Smooth muscle cell (in vitro differentiated cells): ENCODE measurements at regions not wholly inside any gene's neighbourhood (a gene's known extent, or its start where the extent isn't known, plus 50 kb on each side); places are given as distances from the start of the nearest gene placed in this dataset.

ENCODE experiments used
- DNase-seq: peaks from one replicate; lab custom pipeline; 2025; ENCODE audit not compliant: unreplicated experiment; lab: John Stamatoyannopoulos, UW
- H2AFZ ChIP-seq: fragments of 200-600 bp; sonication (generic); 2 replicates; pipeline ENCODE4 v1.6.0; 2016; ENCODE audit warnings: antibody characterized with exemption, low read depth, mild to moderate bottlenecking
- H3F3A ChIP-seq: fragments of 200-600 bp; sonication (generic); 2 replicates; pipeline ENCODE4 v1.6.0; 2017; ENCODE audit warnings: antibody characterized with exemption, low read depth
- H3K27ac ChIP-seq: fragments of 200-600 bp; sonication (generic); 2 replicates; pipeline ENCODE4 v1.5.1; 2016; ENCODE audit warnings: low read depth, mild to moderate bottlenecking
- H3K27me3 ChIP-seq: fragments of 200-600 bp; sonication (generic); 2 replicates; pipeline ENCODE4 v1.6.1; 2016; ENCODE audit warnings: low read depth, mild to moderate bottlenecking
- H3K36me3 ChIP-seq: fragments of 200-600 bp; sonication (generic); 2 replicates; pipeline ENCODE4 v1.5.1; 2016; ENCODE audit warnings: low read depth
- H3K4me1 ChIP-seq: fragments of 200-600 bp; sonication (generic); 2 replicates; pipeline ENCODE4 v1.5.1; 2016; ENCODE audit warnings: low read depth
- H3K4me2 ChIP-seq: fragments of 200-600 bp; sonication (generic); 2 replicates; pipeline ENCODE4 v1.6.0; 2016; ENCODE audit warnings: mild to moderate bottlenecking
- H3K4me3 ChIP-seq: fragments of 200-600 bp; sonication (generic); 2 replicates; pipeline ENCODE4 v1.5.1; 2016; ENCODE audit warnings: mild to moderate bottlenecking
- H3K79me2 ChIP-seq: fragments of 200-600 bp; sonication (generic); 2 replicates; pipeline ENCODE4 v1.6.0; 2016; ENCODE audit warnings: low read depth, mild to moderate bottlenecking
- H3K9ac ChIP-seq: fragments of 200-600 bp; sonication (generic); 2 replicates; pipeline ENCODE4 v1.6.0; 2016; ENCODE audit warnings: low read depth
- H3K9me3 ChIP-seq: fragments of 200-600 bp; sonication (generic); replicated peaks from 2 replicates; pipeline ENCODE4 v1.5.1; 2016; ENCODE audit warnings: low read depth
- H4K20me1 ChIP-seq: fragments of 200-600 bp; sonication (generic); 2 replicates; pipeline ENCODE4 v1.6.0; 2016; ENCODE audit warnings: low read depth
- WGBS: methylation state at CpG from one replicate; pipeline ENCODE4 v1.1.7; 2016; ENCODE audit warnings: low lambda C conversion rate; 5-methylcytosine and 5-hydroxymethylcytosine counted together
- TF ChIP-seq, protein P1 (sequence below): fragments of 200-600 bp; sonication (generic); IDR thresholded peaks from 2 replicates; pipeline ENCODE4 v1.5.1; 2017; ENCODE audit warnings: borderline replicate concordance, mild to moderate bottlenecking, antibody characterized with exemption; ENCODE audit not compliant: insufficient read depth, poor library complexity, severe bottlenecking

DNA sequence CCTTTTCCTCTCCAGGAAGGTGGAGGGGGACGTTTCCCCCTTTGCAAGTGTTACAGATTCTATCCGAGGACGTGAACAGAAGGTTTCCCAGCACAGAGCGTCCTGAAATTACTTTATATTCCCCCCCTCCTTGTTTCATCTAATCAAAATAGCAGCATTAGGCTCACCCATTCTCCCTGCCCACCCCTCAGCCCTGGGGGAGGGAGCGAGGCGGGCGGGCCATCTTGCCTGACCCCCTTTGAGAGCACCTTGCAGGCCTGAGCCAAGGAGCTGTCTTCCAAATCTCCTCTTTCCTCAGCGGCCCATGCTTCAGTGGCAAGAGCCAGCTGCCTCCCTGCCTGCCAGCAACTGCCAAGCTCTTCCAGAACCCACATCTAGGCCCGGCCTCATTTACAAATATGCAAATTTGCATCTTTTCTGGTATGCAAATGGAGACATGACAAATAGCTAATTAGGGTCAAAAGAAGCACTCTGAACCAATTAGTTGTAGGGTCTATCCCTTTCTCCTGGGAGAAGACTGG lies 69.1 kb upstream of the POU3F1 start:
- no peaks in the 10 kb centered on the region for H3K27me3 ChIP-seq
- H3K4me2 ChIP-seq = no peak overlapping the region
- no peak for DNase-seq
- TF ChIP-seq, protein P1, sequence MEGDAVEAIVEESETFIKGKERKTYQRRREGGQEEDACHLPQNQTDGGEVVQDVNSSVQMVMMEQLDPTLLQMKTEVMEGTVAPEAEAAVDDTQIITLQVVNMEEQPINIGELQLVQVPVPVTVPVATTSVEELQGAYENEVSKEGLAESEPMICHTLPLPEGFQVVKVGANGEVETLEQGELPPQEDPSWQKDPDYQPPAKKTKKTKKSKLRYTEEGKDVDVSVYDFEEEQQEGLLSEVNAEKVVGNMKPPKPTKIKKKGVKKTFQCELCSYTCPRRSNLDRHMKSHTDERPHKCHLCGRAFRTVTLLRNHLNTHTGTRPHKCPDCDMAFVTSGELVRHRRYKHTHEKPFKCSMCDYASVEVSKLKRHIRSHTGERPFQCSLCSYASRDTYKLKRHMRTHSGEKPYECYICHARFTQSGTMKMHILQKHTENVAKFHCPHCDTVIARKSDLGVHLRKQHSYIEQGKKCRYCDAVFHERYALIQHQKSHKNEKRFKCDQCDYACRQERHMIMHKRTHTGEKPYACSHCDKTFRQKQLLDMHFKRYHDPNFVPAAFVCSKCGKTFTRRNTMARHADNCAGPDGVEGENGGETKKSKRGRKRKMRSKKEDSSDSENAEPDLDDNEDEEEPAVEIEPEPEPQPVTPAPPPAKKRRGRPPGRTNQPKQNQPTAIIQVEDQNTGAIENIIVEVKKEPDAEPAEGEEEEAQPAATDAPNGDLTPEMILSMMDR = no peak
- H3K9ac ChIP-seq = no peak overlapping the region
- no peaks in the 10 kb centered on the region for H3K36me3 ChIP-seq
- H4K20me1 ChIP-seq = no peaks in the 10 kb centered on the region
- no peak overlapping the region for H3K4me3 ChIP-seq
- no peaks in the 10 kb centered on the region for H3K4me1 ChIP-seq
- H3K27ac ChIP-seq = no peak overlapping the region
- no peaks in the 10 kb centered on the region for H3K79me2 ChIP-seq
- H3F3A ChIP-seq = no peaks in the 10 kb centered on the region
- H2AFZ ChIP-seq = no peak overlapping the region
- H3K9me3 ChIP-seq = no peaks in the 10 kb centered on the region
- WGBS = 95% methylated on average over 5 of the region's 9 CpGs

DNA sequence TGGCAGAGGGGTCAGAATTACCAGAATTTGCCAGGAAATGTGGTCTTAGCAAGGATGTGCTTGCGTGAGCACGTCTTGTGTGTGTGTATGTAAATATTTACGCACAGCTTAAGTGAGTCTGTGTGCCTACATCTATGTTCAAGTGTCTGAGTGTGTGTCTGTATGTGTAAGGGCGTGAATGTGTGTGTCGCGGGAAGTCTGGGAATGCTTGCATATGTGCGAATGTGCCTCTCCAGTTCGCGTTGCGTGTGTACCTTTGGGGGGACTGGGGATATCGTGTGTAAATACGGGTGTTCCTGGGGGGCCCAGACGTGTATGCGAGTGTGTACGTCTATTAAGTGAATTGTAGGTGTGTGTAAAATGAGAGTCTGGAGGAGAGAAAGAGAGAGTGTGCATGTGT lies 68.6 kb upstream of the POU3F1 start:
- Histone ChIP-seq H2AFZ (no peak overlapping the region), H3K79me2 (no peaks in the 10 kb centered on the region), H4K20me1 (no peaks in the 10 kb centered on the region), H3K36me3 (no peaks in the 10 kb centered on the region), H3K27ac (no peak overlapping the region), H3K9me3 (no peaks in the 10 kb centered on the region), H3K9ac (no peak overlapping the region), H3F3A (no peaks in the 10 kb centered on the region), H3K4me3 (no peak overlapping the region), H3K4me1 (no peaks in the 10 kb centered on the region), H3K27me3 (no peaks in the 10 kb centered on the region), H3K4me2 (no peak overlapping the region)
- TF ChIP-seq, protein P1 = no peak
- 96% methylated on average over 15 of the region's 15 CpGs for WGBS
- DNase-seq = no peak

DNA sequence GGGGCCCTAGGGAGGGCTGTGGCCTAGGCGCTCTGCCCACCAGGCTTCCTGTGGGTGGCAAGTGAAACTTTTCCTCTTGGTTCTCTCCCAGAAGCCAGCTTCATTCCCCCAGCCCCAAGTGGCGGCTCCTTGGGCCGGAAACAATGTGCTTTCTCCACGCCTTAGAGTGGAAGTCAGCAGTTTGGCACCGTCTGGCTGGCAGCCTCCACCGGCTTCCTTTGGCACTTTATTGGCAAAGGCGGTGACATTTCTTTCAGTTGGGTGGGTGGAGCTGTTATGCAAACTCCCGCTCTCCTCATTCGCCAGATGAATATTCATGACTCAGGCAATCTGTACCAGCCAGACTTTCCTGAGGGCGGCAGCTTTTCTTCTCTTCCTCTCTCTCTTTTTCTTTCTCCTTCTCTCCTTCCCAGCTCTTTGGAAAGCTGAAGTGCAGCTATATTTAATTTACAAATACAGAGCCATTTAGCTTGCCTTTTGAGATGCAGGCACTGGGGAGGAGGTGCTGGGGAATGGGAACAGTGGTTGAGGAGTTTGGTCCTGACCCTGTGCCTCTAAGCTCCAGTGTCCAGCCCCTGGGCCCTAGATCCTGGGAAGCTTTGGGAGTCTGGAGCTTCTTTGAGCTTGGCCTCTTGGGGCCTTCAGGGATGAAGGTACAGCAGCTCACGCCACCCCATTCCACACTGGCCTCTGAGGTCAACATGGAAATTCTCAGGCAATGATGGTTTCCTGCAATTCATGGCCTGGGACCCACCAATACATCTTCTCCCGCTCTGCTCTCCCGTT lies 67.8 kb upstream of the POU3F1 start:
- H3K4me2 ChIP-seq = no peak overlapping the region

More for the DNA sequence above, 67.8 kb upstream of the POU3F1 start:
- Histone ChIP-seq H3K27ac (no peak overlapping the region), H4K20me1 (no peaks in the 10 kb centered on the region), H3F3A (no peaks in the 10 kb centered on the region), H3K4me1 (no peaks in the 10 kb centered on the region), H3K9ac (no peak overlapping the region), H3K9me3 (no peaks in the 10 kb centered on the region), H3K79me2 (no peaks in the 10 kb centered on the region), H3K27me3 (no peaks in the 10 kb centered on the region), H2AFZ (no peak overlapping the region), H3K36me3 (no peaks in the 10 kb centered on the region), H3K4me3 (no peak overlapping the region)
- DNase-seq = no peak
- TF ChIP-seq, protein P1 = no peak
- 88% methylated on average over 13 of the region's 13 CpGs for WGBS
